GM23338 (cell line): ENCODE measurements at regions not wholly inside any gene's neighbourhood (a gene's known extent, or its start where the extent isn't known, plus 50 kb on each side); places are given as distances from the start of the nearest gene placed in this dataset.
"Not testable (repeated sequence)": the region's sequence is repeated elsewhere in the genome, so short reads cannot be mapped to it uniquely, and the experiment has no call there.

Experiments used
- CREB1 ChIP-seq: fragments of 250-450 bp; sonication (Bioruptor Pico); IDR thresholded peaks from 2 replicates; pipeline ENCODE4 v1.5.0; 2020; ENCODE audit warnings: low read depth, mild to moderate bottlenecking, moderate library complexity
- EZH2 ChIP-seq: fragments of 200-600 bp; sonication (generic); IDR thresholded peaks from one replicate; pipeline ENCODE4 v1.8.0; 2017; ENCODE audit warnings: antibody characterized with exemption, mild to moderate bottlenecking, low read depth; ENCODE audit not compliant: unreplicated experiment
- EZH2phosphoT487 ChIP-seq: fragments of 200-600 bp; sonication (generic); IDR thresholded peaks from one replicate; pipeline ENCODE4 v1.8.1; 2018; ENCODE audit warnings: antibody characterized with exemption; ENCODE audit not compliant: unreplicated experiment
- NANOG ChIP-seq: IDR thresholded peaks from 2 replicates; pipeline ENCODE4 v1.6.1; 2016; ENCODE audit warnings: antibody characterized with exemption, borderline replicate concordance
- POLR2AphosphoS5 ChIP-seq: IDR thresholded peaks from 2 replicates; pipeline ENCODE4 v1.6.1; 2016; ENCODE audit warnings: antibody characterized with exemption, low read depth
- ZNF331 ChIP-seq: fragments of 250-450 bp; sonication (Bioruptor Pico); IDR thresholded peaks from 2 replicates; pipeline ENCODE4 v1.5.0; 2020; ENCODE audit warnings: low read depth, mild to moderate bottlenecking, moderate library complexity
- TF ChIP-seq, protein P1 (sequence below), 2 experiments: fragments of 200-600 bp in 1 of 2; sonication (generic) in 1 of 2; conservative IDR thresholded peaks; 2 replicates each; pipeline versions ENCODE4 v1.5.1 to v1.6.1; 2016 to 2017; ENCODE audit warnings: antibody characterized with exemption in 2 of 2, low read depth in 2 of 2, mild to moderate bottlenecking in 2 of 2, moderate library complexity in 1 of 2
- TF ChIP-seq, protein P2 (sequence below): IDR thresholded peaks from one replicate; pipeline ENCODE4 v1.6.1; 2018; ENCODE audit warnings: antibody characterized with exemption; ENCODE audit not compliant: unreplicated experiment
- TF ChIP-seq, protein P3 (sequence below): IDR thresholded peaks from 2 replicates; pipeline ENCODE4 v1.6.1; 2016; ENCODE audit warnings: antibody characterized with exemption

DNA sequence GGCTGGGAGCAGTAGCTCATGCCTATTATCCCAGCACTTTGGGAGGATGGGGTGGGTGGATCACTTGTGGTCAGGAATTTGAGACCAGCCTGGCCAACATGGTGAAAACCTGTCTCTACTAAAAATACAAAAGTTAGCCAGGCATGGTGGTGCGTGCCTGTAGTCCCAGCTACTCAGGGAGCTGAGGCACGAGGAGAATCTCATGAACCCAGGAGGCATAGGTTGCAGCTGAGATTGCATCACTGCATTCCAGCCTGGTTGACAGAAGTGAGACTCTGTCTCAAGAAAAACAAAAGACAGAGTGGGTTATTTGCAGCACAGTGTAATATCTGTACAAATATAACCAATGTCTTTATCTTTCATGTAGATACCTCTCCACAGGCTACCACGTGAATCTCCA lies 606.2 kb upstream of the CITED2 start:
- TF ChIP-seq EZH2; POLR2AphosphoS5; EZH2phosphoT487; NANOG; CREB1 (CRISPR knock-in tag); ZNF331 (CRISPR knock-in tag): not testable (repeated sequence)
- TF ChIP-seq, protein P1, sequence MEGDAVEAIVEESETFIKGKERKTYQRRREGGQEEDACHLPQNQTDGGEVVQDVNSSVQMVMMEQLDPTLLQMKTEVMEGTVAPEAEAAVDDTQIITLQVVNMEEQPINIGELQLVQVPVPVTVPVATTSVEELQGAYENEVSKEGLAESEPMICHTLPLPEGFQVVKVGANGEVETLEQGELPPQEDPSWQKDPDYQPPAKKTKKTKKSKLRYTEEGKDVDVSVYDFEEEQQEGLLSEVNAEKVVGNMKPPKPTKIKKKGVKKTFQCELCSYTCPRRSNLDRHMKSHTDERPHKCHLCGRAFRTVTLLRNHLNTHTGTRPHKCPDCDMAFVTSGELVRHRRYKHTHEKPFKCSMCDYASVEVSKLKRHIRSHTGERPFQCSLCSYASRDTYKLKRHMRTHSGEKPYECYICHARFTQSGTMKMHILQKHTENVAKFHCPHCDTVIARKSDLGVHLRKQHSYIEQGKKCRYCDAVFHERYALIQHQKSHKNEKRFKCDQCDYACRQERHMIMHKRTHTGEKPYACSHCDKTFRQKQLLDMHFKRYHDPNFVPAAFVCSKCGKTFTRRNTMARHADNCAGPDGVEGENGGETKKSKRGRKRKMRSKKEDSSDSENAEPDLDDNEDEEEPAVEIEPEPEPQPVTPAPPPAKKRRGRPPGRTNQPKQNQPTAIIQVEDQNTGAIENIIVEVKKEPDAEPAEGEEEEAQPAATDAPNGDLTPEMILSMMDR (conservative IDR thresholded peaks at IDR 0.05; ENCODE audit: low read depth in 2 of 2) = not testable (repeated sequence)
- TF ChIP-seq, protein P2, sequence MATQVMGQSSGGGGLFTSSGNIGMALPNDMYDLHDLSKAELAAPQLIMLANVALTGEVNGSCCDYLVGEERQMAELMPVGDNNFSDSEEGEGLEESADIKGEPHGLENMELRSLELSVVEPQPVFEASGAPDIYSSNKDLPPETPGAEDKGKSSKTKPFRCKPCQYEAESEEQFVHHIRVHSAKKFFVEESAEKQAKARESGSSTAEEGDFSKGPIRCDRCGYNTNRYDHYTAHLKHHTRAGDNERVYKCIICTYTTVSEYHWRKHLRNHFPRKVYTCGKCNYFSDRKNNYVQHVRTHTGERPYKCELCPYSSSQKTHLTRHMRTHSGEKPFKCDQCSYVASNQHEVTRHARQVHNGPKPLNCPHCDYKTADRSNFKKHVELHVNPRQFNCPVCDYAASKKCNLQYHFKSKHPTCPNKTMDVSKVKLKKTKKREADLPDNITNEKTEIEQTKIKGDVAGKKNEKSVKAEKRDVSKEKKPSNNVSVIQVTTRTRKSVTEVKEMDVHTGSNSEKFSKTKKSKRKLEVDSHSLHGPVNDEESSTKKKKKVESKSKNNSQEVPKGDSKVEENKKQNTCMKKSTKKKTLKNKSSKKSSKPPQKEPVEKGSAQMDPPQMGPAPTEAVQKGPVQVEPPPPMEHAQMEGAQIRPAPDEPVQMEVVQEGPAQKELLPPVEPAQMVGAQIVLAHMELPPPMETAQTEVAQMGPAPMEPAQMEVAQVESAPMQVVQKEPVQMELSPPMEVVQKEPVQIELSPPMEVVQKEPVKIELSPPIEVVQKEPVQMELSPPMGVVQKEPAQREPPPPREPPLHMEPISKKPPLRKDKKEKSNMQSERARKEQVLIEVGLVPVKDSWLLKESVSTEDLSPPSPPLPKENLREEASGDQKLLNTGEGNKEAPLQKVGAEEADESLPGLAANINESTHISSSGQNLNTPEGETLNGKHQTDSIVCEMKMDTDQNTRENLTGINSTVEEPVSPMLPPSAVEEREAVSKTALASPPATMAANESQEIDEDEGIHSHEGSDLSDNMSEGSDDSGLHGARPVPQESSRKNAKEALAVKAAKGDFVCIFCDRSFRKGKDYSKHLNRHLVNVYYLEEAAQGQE = not testable (repeated sequence)
- TF ChIP-seq, protein P3, sequence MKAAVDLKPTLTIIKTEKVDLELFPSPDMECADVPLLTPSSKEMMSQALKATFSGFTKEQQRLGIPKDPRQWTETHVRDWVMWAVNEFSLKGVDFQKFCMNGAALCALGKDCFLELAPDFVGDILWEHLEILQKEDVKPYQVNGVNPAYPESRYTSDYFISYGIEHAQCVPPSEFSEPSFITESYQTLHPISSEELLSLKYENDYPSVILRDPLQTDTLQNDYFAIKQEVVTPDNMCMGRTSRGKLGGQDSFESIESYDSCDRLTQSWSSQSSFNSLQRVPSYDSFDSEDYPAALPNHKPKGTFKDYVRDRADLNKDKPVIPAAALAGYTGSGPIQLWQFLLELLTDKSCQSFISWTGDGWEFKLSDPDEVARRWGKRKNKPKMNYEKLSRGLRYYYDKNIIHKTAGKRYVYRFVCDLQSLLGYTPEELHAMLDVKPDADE = not testable (repeated sequence)
